ENCODE measurements at regions not wholly inside any gene's neighbourhood (a gene's known extent, or its start where the extent isn't known, plus 50 kb on each side); places are given as distances from the start of the nearest gene placed in this dataset.

- no peak for DNase-seq
Observed at GRCh38 chr2:121039679-121040078, 245.3 kb downstream of the TFCP2L1 start.

- no peak for DNase-seq
Observed at GRCh38 chr2:121041516-121041915, 243.5 kb downstream of the TFCP2L1 start.

GRCh38 chr2:121043061-121043826, 241.8 kb downstream of the TFCP2L1 start:
- no peak for DNase-seq

GRCh38 chr2:121043827-121044222, 241.2 kb downstream of the TFCP2L1 start:
- DNase-seq, result no peak

GRCh38 chr2:121044412-121044811, 240.6 kb downstream of the TFCP2L1 start:
- no peak for DNase-seq

GRCh38 chr2:121045245-121045644, 239.8 kb downstream of the TFCP2L1 start:
- DNase-seq, result no peak

GRCh38 chr2:121046335-121046734, 238.7 kb downstream of the TFCP2L1 start:
- no peak for DNase-seq

GRCh38 chr2:121047383-121047782, 237.6 kb downstream of the TFCP2L1 start:
- DNase-seq, result no peak

- DNase-seq, result no peak
Observed at GRCh38 chr2:121049131-121049530, 235.9 kb downstream of the TFCP2L1 start.

GRCh38 chr2:121049950-121050585, 234.9 kb downstream of the TFCP2L1 start:
- DNase-seq, result no peak

- DNase-seq, result no peak
Observed at GRCh38 chr2:121051311-121051710, 233.7 kb downstream of the TFCP2L1 start.

GRCh38 chr2:121052023-121052422, 233.0 kb downstream of the TFCP2L1 start:
- DNase-seq, result no peak

GRCh38 chr2:121052521-121052920, 232.5 kb downstream of the TFCP2L1 start:
- no peak for DNase-seq

GRCh38 chr2:121055088-121055487, 229.9 kb downstream of the TFCP2L1 start:
- no peak for DNase-seq

- no peak for DNase-seq
Observed at GRCh38 chr2:121055501-121055900, 229.5 kb downstream of the TFCP2L1 start.

GRCh38 chr2:121058852-121059558, 226.0 kb downstream of the TFCP2L1 start:
- DNase-seq, result no peak

- DNase-seq, result no peak
Observed at GRCh38 chr2:121059651-121060649, 225.1 kb downstream of the TFCP2L1 start.

GRCh38 chr2:121061633-121062032, 223.4 kb downstream of the TFCP2L1 start:
- DNase-seq, result no peak

GRCh38 chr2:121063471-121063870, 221.5 kb downstream of the TFCP2L1 start:
- DNase-seq, result no peak

GRCh38 chr2:121064186-121064585, 220.8 kb downstream of the TFCP2L1 start:
- DNase-seq, result no peak

- no peak for DNase-seq
Observed at GRCh38 chr2:121065239-121065638, 219.8 kb downstream of the TFCP2L1 start.
